Sigmoid colon (tissue), 6 donors: ENCODE measurements at regions not wholly inside any gene's neighbourhood (a gene's known extent, or its start where the extent isn't known, plus 50 kb on each side); places are given as distances from the start of the nearest gene placed in this dataset.

Experiments used
- DNase-seq: peaks from one replicate; pipeline ENCODE4 v3.0.0-alpha.2; 2019
- H3K27ac ChIP-seq, 4 donors: fragments of 200-600 bp; sonication (generic); one replicate each; pipeline ENCODE4 v1.5.1; 2016 to 2019; ENCODE audit warnings: mild to moderate bottlenecking in 1 of 4
- H3K27me3 ChIP-seq, 3 donors: fragments of 200-600 bp; sonication (generic); one replicate each; pipeline ENCODE4 v1.5.1; 2019; ENCODE audit warnings: mild to moderate bottlenecking in 1 of 3
- H3K36me3 ChIP-seq, 4 donors: fragments of 200-600 bp; sonication (generic); one replicate each; pipeline ENCODE4 v1.5.1; 2016 to 2019
- H3K4me1 ChIP-seq, 4 donors: fragments of 200-600 bp; sonication (generic); one replicate each; pipeline ENCODE4 v1.5.1; 2017 to 2019
- H3K4me3 ChIP-seq, 4 donors: fragments of 200-600 bp; sonication (generic); one replicate each; pipeline ENCODE4 v1.5.1; 2017 to 2019; ENCODE audit warnings: mild to moderate bottlenecking in 2 of 4, moderate library complexity in 1 of 4
- H3K9me3 ChIP-seq, 4 donors: fragments of 200-600 bp in 3 of 4; sonication (generic) in 3 of 4; one replicate each; pipeline versions ENCODE4 v1.5.1 to v1.6.1; 2013 to 2019
- EP300 ChIP-seq, 4 donors: sonication (generic); formaldehyde crosslinking; IDR thresholded peaks; one replicate each; pipeline ENCODE4 v1.6.1; 2017; ENCODE audit warnings: antibody characterized with exemption in 4 of 4
- POLR2A ChIP-seq, 2 donors: fragments of 450-650 bp; IDR thresholded peaks; one replicate each; pipeline ENCODE4 v1.6.1; 2016; ENCODE audit warnings: antibody characterized with exemption in 2 of 2, mild to moderate bottlenecking in 2 of 2, moderate library complexity in 2 of 2
- POLR2AphosphoS5 ChIP-seq, 4 donors: sonication (generic); formaldehyde crosslinking; IDR thresholded peaks; one replicate each; pipeline ENCODE4 v1.6.1; 2017; ENCODE audit warnings: antibody characterized with exemption in 4 of 4
- WGBS, 2 donors: extraction: QIAGEN DNeasy Blood & Tissue Kit; methylation state at CpG; one replicate each; pipeline ENCODE4 v1.1.7; 2013; 5-methylcytosine and 5-hydroxymethylcytosine counted together
- intact Hi-C: fragments of 100-400 bp; cut with DNase I; formaldehyde crosslinking; loops from one replicate; pipeline ENCODE4 v1.15.1; 2023
- TF ChIP-seq, protein P1 (sequence below), 4 experiments: fragments of 450-650 bp in 3 of 4; fragments of 200-600 bp in 1 of 4; IDR thresholded peaks; one replicate each; pipeline ENCODE4 v1.5.1; 2016 to 2019; ENCODE audit warnings: antibody characterized with exemption in 4 of 4, mild to moderate bottlenecking in 3 of 4, moderate library complexity in 2 of 4
- donor health status: healthy with polysubstance abuse.
- donor health status: healthy.

DNA sequence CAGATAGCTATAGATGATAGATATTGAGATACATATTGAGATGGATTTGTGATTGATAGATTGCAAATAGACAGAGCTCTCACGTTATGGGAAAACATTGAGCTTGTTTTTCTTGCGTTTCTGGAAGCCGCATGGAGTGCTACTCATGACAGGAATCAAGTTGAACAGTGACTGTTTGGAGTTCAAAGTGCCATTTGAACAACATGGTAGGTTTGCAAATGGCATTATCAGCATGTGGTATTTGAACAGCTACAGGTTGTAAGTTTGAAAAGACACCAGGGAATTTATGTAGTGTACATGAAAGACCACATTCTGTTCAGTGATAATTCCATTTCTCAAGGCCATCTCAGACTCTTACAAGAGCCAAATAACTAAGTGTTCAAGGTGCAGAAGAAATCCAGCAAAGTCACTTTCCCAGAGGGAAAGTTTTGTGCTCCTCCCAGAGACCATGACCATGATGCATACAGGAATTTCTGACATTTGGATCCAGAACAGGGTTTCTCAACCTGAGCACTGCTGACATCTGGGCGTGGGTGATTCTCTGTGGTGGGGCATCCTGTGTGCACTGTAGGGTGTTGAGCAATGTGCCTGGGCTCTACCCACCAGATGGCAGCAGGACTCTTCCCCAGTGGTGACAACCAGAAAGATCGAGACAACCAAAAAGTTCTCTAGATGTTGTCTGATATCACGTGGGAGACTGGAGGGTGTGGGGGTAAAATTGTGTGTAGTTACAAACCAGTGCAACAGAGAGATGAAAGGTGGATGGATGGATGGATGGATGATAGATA, 399.1 kb upstream of the AMELY start:
- intact Hi-C loops = no loop called here
- H3K27ac ChIP-seq = no peak overlapping the region
- DNase-seq = no peak
- no peak for TF ChIP-seq POLR2A (IDR thresholded peaks at IDR 0.05)
- TF ChIP-seq EP300 (IDR thresholded peaks at IDR 0.05) = no peak
- TF ChIP-seq, protein P1, sequence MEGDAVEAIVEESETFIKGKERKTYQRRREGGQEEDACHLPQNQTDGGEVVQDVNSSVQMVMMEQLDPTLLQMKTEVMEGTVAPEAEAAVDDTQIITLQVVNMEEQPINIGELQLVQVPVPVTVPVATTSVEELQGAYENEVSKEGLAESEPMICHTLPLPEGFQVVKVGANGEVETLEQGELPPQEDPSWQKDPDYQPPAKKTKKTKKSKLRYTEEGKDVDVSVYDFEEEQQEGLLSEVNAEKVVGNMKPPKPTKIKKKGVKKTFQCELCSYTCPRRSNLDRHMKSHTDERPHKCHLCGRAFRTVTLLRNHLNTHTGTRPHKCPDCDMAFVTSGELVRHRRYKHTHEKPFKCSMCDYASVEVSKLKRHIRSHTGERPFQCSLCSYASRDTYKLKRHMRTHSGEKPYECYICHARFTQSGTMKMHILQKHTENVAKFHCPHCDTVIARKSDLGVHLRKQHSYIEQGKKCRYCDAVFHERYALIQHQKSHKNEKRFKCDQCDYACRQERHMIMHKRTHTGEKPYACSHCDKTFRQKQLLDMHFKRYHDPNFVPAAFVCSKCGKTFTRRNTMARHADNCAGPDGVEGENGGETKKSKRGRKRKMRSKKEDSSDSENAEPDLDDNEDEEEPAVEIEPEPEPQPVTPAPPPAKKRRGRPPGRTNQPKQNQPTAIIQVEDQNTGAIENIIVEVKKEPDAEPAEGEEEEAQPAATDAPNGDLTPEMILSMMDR (IDR thresholded peaks at IDR 0.05) = no peak
- TF ChIP-seq POLR2AphosphoS5 (IDR thresholded peaks at IDR 0.05) = no peak
- no peaks in the 10 kb centered on the region for H3K4me1 ChIP-seq
- no peaks in the 10 kb centered on the region for H3K9me3 ChIP-seq
- H3K27me3 ChIP-seq = no peaks in the 10 kb centered on the region
- H3K36me3 ChIP-seq = no peaks in the 10 kb centered on the region
- WGBS, 2 donors = 78 to 88% methylated on average over 6 of the region's 6 CpGs
- H3K4me3 ChIP-seq = no peak overlapping the region

GRCh38 chrY:7308816-7309215, 397.3 kb upstream of the AMELY start:
- H3K27me3 ChIP-seq = no peaks in the 10 kb centered on the region
- H3K4me1 ChIP-seq = no peaks in the 10 kb centered on the region
- no peaks in the 10 kb centered on the region for H3K9me3 ChIP-seq
- no peaks in the 10 kb centered on the region for H3K36me3 ChIP-seq
- no peak for TF ChIP-seq POLR2AphosphoS5 (IDR thresholded peaks at IDR 0.05)
- no peak for TF ChIP-seq POLR2A (IDR thresholded peaks at IDR 0.05)
- TF ChIP-seq EP300 (IDR thresholded peaks at IDR 0.05) = no peak
- TF ChIP-seq, protein P1 (IDR thresholded peaks at IDR 0.05) = no peak
- DNase-seq = no peak
- H3K27ac ChIP-seq = no peak overlapping the region
- no peak overlapping the region for H3K4me3 ChIP-seq
- intact Hi-C loops = no loop called here
- 91 to 94% methylated on average over 5 of the region's 5 CpGs for WGBS, 2 donors

GRCh38 chrY:7302306-7302705, 390.8 kb upstream of the AMELY start:
- TF ChIP-seq, protein P1 (IDR thresholded peaks at IDR 0.05) = no peak
- TF ChIP-seq EP300 (IDR thresholded peaks at IDR 0.05) (no peak), POLR2AphosphoS5 (IDR thresholded peaks at IDR 0.05) (no peak), POLR2A (IDR thresholded peaks at IDR 0.05) (no peak)
- H3K9me3 ChIP-seq = no peaks in the 10 kb centered on the region
- H3K27me3 ChIP-seq = no peaks in the 10 kb centered on the region
- H3K4me1 ChIP-seq = no peaks in the 10 kb centered on the region
- DNase-seq = no peak
- 81 to 94% methylated on average over 3 of the region's 3 CpGs for WGBS, 2 donors
- H3K36me3 ChIP-seq = no peaks in the 10 kb centered on the region
- intact Hi-C loops = no loop called here
- H3K4me3 ChIP-seq = no peak overlapping the region
- H3K27ac ChIP-seq = no peak overlapping the region

- DNase-seq = no peak
- intact Hi-C loops = no loop called here
- 47 to 74% methylated on average over 3 of the region's 3 CpGs for WGBS, 2 donors
- Histone ChIP-seq H3K4me1 (no peaks in the 10 kb centered on the region), H3K36me3 (no peaks in the 10 kb centered on the region), H3K27ac (no peak overlapping the region), H3K4me3 (no peak overlapping the region), H3K27me3 (no peaks in the 10 kb centered on the region), H3K9me3 (no peaks in the 10 kb centered on the region)
- no peak for TF ChIP-seq EP300 (IDR thresholded peaks at IDR 0.05)
- TF ChIP-seq, protein P1 (IDR thresholded peaks at IDR 0.05) = no peak
- no peak for TF ChIP-seq POLR2AphosphoS5 (IDR thresholded peaks at IDR 0.05)
- no peak for TF ChIP-seq POLR2A (IDR thresholded peaks at IDR 0.05)
These were observed 388.4 kb upstream of the AMELY start for GRCh38 chrY:7299960-7300359.

- H3K27ac ChIP-seq = no peak overlapping the region
- TF ChIP-seq POLR2A (IDR thresholded peaks at IDR 0.05) (no peak), EP300 (IDR thresholded peaks at IDR 0.05) (no peak), POLR2AphosphoS5 (IDR thresholded peaks at IDR 0.05) (no peak)
- TF ChIP-seq, protein P1 (IDR thresholded peaks at IDR 0.05) = no peak
- no peaks in the 10 kb centered on the region for H3K9me3 ChIP-seq
- no peaks in the 10 kb centered on the region for H3K36me3 ChIP-seq
- 83 to 95% methylated on average over 1 of the region's 1 CpG for WGBS, 2 donors
- no peaks in the 10 kb centered on the region for H3K4me1 ChIP-seq
- no peak overlapping the region for H3K4me3 ChIP-seq
- DNase-seq = no peak
- intact Hi-C loops = no loop called here
- no peaks in the 10 kb centered on the region for H3K27me3 ChIP-seq
These were observed 380.6 kb upstream of the AMELY start for GRCh38 chrY:7292113-7292512.
